ENCODE measurements at regions not wholly inside any gene's neighbourhood (a gene's known extent, or its start where the extent isn't known, plus 50 kb on each side); places are given as distances from the start of the nearest gene placed in this dataset.

DNA sequence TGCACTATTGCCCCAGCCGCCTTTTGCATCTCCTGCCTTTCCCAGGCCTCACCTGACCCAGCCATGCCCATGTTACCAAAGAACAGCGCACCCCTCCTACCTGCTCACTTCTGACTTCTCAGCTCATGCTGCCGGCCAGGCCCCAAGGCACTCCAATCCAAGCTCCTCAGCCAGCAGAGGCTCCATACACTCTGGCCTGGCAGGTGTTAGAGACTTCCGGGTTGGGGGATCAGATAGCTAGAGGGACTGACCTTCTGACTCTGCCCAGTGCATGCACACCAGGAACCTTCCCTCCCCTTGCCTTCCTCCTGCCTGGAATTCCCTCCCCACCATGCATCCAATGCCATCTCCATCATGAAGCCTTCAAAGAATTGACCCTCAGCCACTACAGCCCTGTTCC is 56.2 kb upstream of the ZMIZ1 start:
- peaks cover 41% of the 10 kb centered on the region for H3K27me3 Mint-ChIP-seq
- H3K9ac ChIP-seq (ENCODE audit: low read length), result no peak overlapping the region
- no peaks in the 10 kb centered on the region for H3K4me1 Mint-ChIP-seq
- DNase-seq (no peak), ATAC-seq (ENCODE audit: low read depth) (no peak)
- peaks cover 0 to 4% (median under 1%) of the 10 kb centered on the region in 3 donors for H3K9me3 ChIP-seq (ENCODE audit: control extremely low read depth in 1 of 3, control insufficient read depth in 2 of 3, insufficient read depth in 1 of 3, low read length in 2 of 3)
- TF ChIP-seq EZH2 (IDR thresholded peaks at IDR 0.05; ENCODE audit: borderline replicate concordance, insufficient read depth, low read depth, low read length, poor library complexity, severe bottlenecking), result no peak
- TF ChIP-seq, protein P1, sequence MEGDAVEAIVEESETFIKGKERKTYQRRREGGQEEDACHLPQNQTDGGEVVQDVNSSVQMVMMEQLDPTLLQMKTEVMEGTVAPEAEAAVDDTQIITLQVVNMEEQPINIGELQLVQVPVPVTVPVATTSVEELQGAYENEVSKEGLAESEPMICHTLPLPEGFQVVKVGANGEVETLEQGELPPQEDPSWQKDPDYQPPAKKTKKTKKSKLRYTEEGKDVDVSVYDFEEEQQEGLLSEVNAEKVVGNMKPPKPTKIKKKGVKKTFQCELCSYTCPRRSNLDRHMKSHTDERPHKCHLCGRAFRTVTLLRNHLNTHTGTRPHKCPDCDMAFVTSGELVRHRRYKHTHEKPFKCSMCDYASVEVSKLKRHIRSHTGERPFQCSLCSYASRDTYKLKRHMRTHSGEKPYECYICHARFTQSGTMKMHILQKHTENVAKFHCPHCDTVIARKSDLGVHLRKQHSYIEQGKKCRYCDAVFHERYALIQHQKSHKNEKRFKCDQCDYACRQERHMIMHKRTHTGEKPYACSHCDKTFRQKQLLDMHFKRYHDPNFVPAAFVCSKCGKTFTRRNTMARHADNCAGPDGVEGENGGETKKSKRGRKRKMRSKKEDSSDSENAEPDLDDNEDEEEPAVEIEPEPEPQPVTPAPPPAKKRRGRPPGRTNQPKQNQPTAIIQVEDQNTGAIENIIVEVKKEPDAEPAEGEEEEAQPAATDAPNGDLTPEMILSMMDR (IDR thresholded peaks at IDR 0.05), result no peak
- peaks cover under 1% of the 10 kb centered on the region for H3K9me3 Mint-ChIP-seq (ENCODE audit: insufficient read depth)
- H3K36me3 ChIP-seq (replicated peaks in 1 of 2; ENCODE audit: control extremely low read depth in 1 of 2, control insufficient read depth in 1 of 2, extremely low read depth in 1 of 2, insufficient read depth in 2 of 2, low read length in 1 of 2), result no peaks in the 10 kb centered on the region
- no peaks in the 10 kb centered on the region for H3K79me2 ChIP-seq (ENCODE audit: control insufficient read depth, insufficient read depth, low read length)
- H3K27me3 ChIP-seq (replicated peaks in 1 of 4; ENCODE audit: control extremely low read depth in 1 of 4, control insufficient read depth in 3 of 4, insufficient read depth in 4 of 4, low read length in 3 of 4), result peaks cover 0 to 13% (median 3%) of the 10 kb centered on the region in 4 experiments
- 95% methylated on average over 4 of the region's 4 CpGs for WGBS (ENCODE audit: insufficient coverage)
- no peak overlapping the region for H3K27ac ChIP-seq (ENCODE audit: low read length in 2 of 2)
- H3K27ac Mint-ChIP-seq, result no peak overlapping the region
- intact Hi-C loops (cut with micrococcal nuclease), result no loop called here
- H3K4me3 Mint-ChIP-seq, result no peak overlapping the region
- CTCF ChIA-PET, result no interaction called here
- no peaks in the 10 kb centered on the region for H4K20me1 ChIP-seq (ENCODE audit: control insufficient read depth, insufficient read depth, low read length, poor library complexity, severe bottlenecking)
- H2AFZ ChIP-seq (ENCODE audit: insufficient read depth, low read depth, low read length, poor library complexity, severe bottlenecking), result no peak overlapping the region
- POLR2A ChIA-PET, result no interaction called here
- H3K4me1 ChIP-seq (ENCODE audit: control insufficient read depth in 2 of 2, insufficient read depth in 2 of 2, low read length in 2 of 2), result no peaks in the 10 kb centered on the region
- no peak overlapping the region for H3K4me3 ChIP-seq (ENCODE audit: control extremely low read depth in 1 of 5, extremely low read depth in 1 of 5, insufficient read depth in 1 of 5, low read depth in 2 of 5, low read length in 4 of 5)
- H3K4me2 ChIP-seq (replicated peaks; ENCODE audit: low read depth, low read length, poor library complexity, severe bottlenecking), result no peak overlapping the region

- no peak overlapping the region for H3K9ac ChIP-seq (ENCODE audit: low read length)
- H2AFZ ChIP-seq (ENCODE audit: insufficient read depth, low read depth, low read length, poor library complexity, severe bottlenecking), result no peak overlapping the region
- 94% methylated on average over 7 of the region's 12 CpGs for WGBS (ENCODE audit: insufficient coverage)
- H3K27me3 ChIP-seq (replicated peaks in 1 of 4; ENCODE audit: control extremely low read depth in 1 of 4, control insufficient read depth in 3 of 4, insufficient read depth in 4 of 4, low read length in 3 of 4), result peaks cover 0 to 13% (median 3%) of the 10 kb centered on the region in 4 experiments
- no peak for TF ChIP-seq EZH2 (IDR thresholded peaks at IDR 0.05; ENCODE audit: borderline replicate concordance, insufficient read depth, low read depth, low read length, poor library complexity, severe bottlenecking)
- TF ChIP-seq, protein P1 (IDR thresholded peaks at IDR 0.05), result no peak
- Mint-ChIP-seq H3K27ac (no peak overlapping the region), H3K27me3 (peaks cover 38% of the 10 kb centered on the region), H3K4me3 (no peak overlapping the region), H3K9me3 (ENCODE audit: insufficient read depth) (peaks cover 6% of the 10 kb centered on the region), H3K4me1 (no peaks in the 10 kb centered on the region)
- ChIA-PET CTCF (no interaction called here), POLR2A (no interaction called here)
- no peaks in the 10 kb centered on the region for H3K79me2 ChIP-seq (ENCODE audit: control insufficient read depth, insufficient read depth, low read length)
- H3K4me2 ChIP-seq (replicated peaks; ENCODE audit: low read depth, low read length, poor library complexity, severe bottlenecking), result no peak overlapping the region
- ATAC-seq (ENCODE audit: low read depth) (no peak), DNase-seq (no peak)
- H3K27ac ChIP-seq (ENCODE audit: low read length in 2 of 2), result no peak overlapping the region
- H3K36me3 ChIP-seq (replicated peaks in 1 of 2; ENCODE audit: control extremely low read depth in 1 of 2, control insufficient read depth in 1 of 2, extremely low read depth in 1 of 2, insufficient read depth in 2 of 2, low read length in 1 of 2), result no peaks in the 10 kb centered on the region
- H4K20me1 ChIP-seq (ENCODE audit: control insufficient read depth, insufficient read depth, low read length, poor library complexity, severe bottlenecking), result no peaks in the 10 kb centered on the region
- intact Hi-C loops (cut with micrococcal nuclease), result no loop called here
- H3K4me1 ChIP-seq (ENCODE audit: control insufficient read depth in 2 of 2, insufficient read depth in 2 of 2, low read length in 2 of 2), result no peaks in the 10 kb centered on the region
- H3K4me3 ChIP-seq (ENCODE audit: control extremely low read depth in 1 of 5, extremely low read depth in 1 of 5, insufficient read depth in 1 of 5, low read depth in 2 of 5, low read length in 4 of 5), result no peak overlapping the region
- H3K9me3 ChIP-seq (ENCODE audit: control extremely low read depth in 1 of 3, control insufficient read depth in 2 of 3, insufficient read depth in 1 of 3, low read length in 2 of 3), result peaks cover 0 to 13% (median 4%) of the 10 kb centered on the region in 3 donors
Measured at GRCh38 chr10:79013406-79013987, 55.3 kb upstream of the ZMIZ1 start.
